WTC11 (cell line): ENCODE measurements at regions not wholly inside any gene's neighbourhood (a gene's known extent, or its start where the extent isn't known, plus 50 kb on each side); places are given as distances from the start of the nearest gene placed in this dataset.

Experiments
- ATAC-seq: fragments of 200-7000 bp; cut with Tn5 transposase; 2 replicates; pipeline ENCODE4 v1.10.0; 2021; ENCODE audit warnings: mild to moderate bottlenecking, moderate library complexity
- CTCF ChIA-PET: fragments of 300-600 bp; sonication (Branson Sonifier 250); formaldehyde crosslinking; loops from one replicate; lab custom pipeline; 2021; ENCODE audit warnings: antibody characterized with exemption; lab: Charles Lee
- POLR2A ChIA-PET: fragments of 350-600 bp; sonication (Branson Sonifier 250); formaldehyde crosslinking; loops from one replicate; lab custom pipeline; 2021; ENCODE audit warnings: antibody characterized with exemption; lab: Charles Lee
- DNase-seq: peaks from one replicate; pipeline ENCODE4 v3.0.0; 2021; ENCODE audit warnings: low spot score
- H3K27ac Mint-ChIP-seq: 2 replicates; pipeline ENCODE4 v1.8.0; 2021; ENCODE audit warnings: mixed read lengths
- H3K27me3 Mint-ChIP-seq: 2 replicates; pipeline ENCODE4 v1.8.0; 2021; ENCODE audit warnings: low read depth, mild to moderate bottlenecking, moderate library complexity, mixed read lengths
- H3K36me3 Mint-ChIP-seq: 2 replicates; pipeline ENCODE4 v1.8.0; 2021; ENCODE audit warnings: mixed read lengths
- H3K4me1 Mint-ChIP-seq: 2 replicates; pipeline ENCODE4 v1.8.0; 2022; ENCODE audit warnings: mixed read lengths
- H3K4me3 Mint-ChIP-seq: 2 replicates; pipeline ENCODE4 v1.8.0; 2021; ENCODE audit warnings: mild to moderate bottlenecking, moderate library complexity, mixed read lengths
- H3K9me3 Mint-ChIP-seq: 2 replicates; pipeline ENCODE4 v1.8.0; 2021; ENCODE audit warnings: mixed read lengths
- ATF2 ChIP-seq: sonication (generic); formaldehyde crosslinking; IDR thresholded peaks from 2 replicates; pipeline ENCODE4 v1.8.1; 2022; ENCODE audit warnings: low read depth, missing genetic modification reagents, borderline replicate concordance
- ATF6 ChIP-seq: sonication (generic); formaldehyde crosslinking; IDR thresholded peaks from 2 replicates; pipeline ENCODE4 v1.8.1; 2023; ENCODE audit warnings: mild to moderate bottlenecking, missing genetic modification reagents
- CDX4 ChIP-seq: fragments of 250-450 bp; sonication (Bioruptor Pico); IDR thresholded peaks from 2 replicates; pipeline ENCODE4 v1.9.0; 2021; ENCODE audit warnings: moderate library complexity, mild to moderate bottlenecking, inconsistent platforms, borderline replicate concordance
- CREB1 ChIP-seq: sonication (generic); formaldehyde crosslinking; IDR thresholded peaks from 2 replicates; pipeline ENCODE4 v1.8.0; 2023; ENCODE audit warnings: mild to moderate bottlenecking, missing genetic modification reagents
- E2F5 ChIP-seq: sonication (generic); formaldehyde crosslinking; IDR thresholded peaks from 2 replicates; pipeline ENCODE4 v1.8.1; 2022; ENCODE audit warnings: mild to moderate bottlenecking, moderate library complexity, missing genetic modification reagents
- ELF4 ChIP-seq: sonication (generic); formaldehyde crosslinking; IDR thresholded peaks from 2 replicates; pipeline ENCODE4 v1.8.1; 2022; ENCODE audit warnings: low read depth, mild to moderate bottlenecking, moderate library complexity, missing genetic modification reagents
- ESRRA ChIP-seq: sonication (generic); formaldehyde crosslinking; IDR thresholded peaks from 2 replicates; pipeline ENCODE4 v1.8.1; 2022; ENCODE audit warnings: mild to moderate bottlenecking, missing genetic modification reagents, borderline replicate concordance
- ETV6 ChIP-seq: sonication (generic); formaldehyde crosslinking; IDR thresholded peaks from 2 replicates; pipeline ENCODE4 v1.8.1; 2022; ENCODE audit warnings: mild to moderate bottlenecking, missing genetic modification reagents
- FOXJ3 ChIP-seq: sonication (generic); formaldehyde crosslinking; IDR thresholded peaks from 2 replicates; pipeline ENCODE4 v1.9.0; 2021; ENCODE audit warnings: missing genetic modification reagents, mild to moderate bottlenecking, borderline replicate concordance
- FOXK1 ChIP-seq: sonication (generic); formaldehyde crosslinking; IDR thresholded peaks from 2 replicates; pipeline ENCODE4 v1.8.0; 2022; ENCODE audit warnings: mild to moderate bottlenecking, moderate library complexity, missing genetic modification reagents
- HMGA2 ChIP-seq: fragments of 250-450 bp; sonication (Bioruptor Pico); IDR thresholded peaks from 2 replicates; pipeline ENCODE4 v1.4.0; 2021; ENCODE audit warnings: mild to moderate bottlenecking, moderate library complexity
- IRF1 ChIP-seq: sonication (generic); formaldehyde crosslinking; IDR thresholded peaks from 2 replicates; pipeline ENCODE4 v1.8.0; 2023; ENCODE audit warnings: missing genetic modification reagents
- IRF2 ChIP-seq: sonication (generic); formaldehyde crosslinking; IDR thresholded peaks from 2 replicates; pipeline ENCODE4 v1.8.0; 2022; ENCODE audit warnings: low read depth, missing genetic modification reagents, borderline replicate concordance
- RELA ChIP-seq: sonication (generic); formaldehyde crosslinking; IDR thresholded peaks from 2 replicates; pipeline ENCODE4 v1.8.1; 2022; ENCODE audit warnings: missing genetic modification reagents, mild to moderate bottlenecking, borderline replicate concordance
- SMAD3 ChIP-seq: sonication (generic); formaldehyde crosslinking; IDR thresholded peaks from 2 replicates; pipeline ENCODE4 v1.8.0; 2022; ENCODE audit warnings: missing genetic modification reagents, mild to moderate bottlenecking, borderline replicate concordance
- SMAD4 ChIP-seq: sonication (generic); formaldehyde crosslinking; IDR thresholded peaks from 2 replicates; pipeline ENCODE4 v1.8.0; 2022; ENCODE audit warnings: mild to moderate bottlenecking, missing genetic modification reagents
- USF2 ChIP-seq: sonication (generic); formaldehyde crosslinking; IDR thresholded peaks from 2 replicates; pipeline ENCODE4 v1.8.1; 2023; ENCODE audit warnings: mild to moderate bottlenecking, missing genetic modification reagents, moderate library complexity
- ZNF121 ChIP-seq: sonication (generic); formaldehyde crosslinking; IDR thresholded peaks from 2 replicates; pipeline ENCODE4 v1.8.0; 2023; ENCODE audit warnings: missing genetic modification reagents
- ZNF317 ChIP-seq: sonication (generic); formaldehyde crosslinking; IDR thresholded peaks from 2 replicates; pipeline ENCODE4 v1.8.1; 2023; ENCODE audit warnings: low read depth, mild to moderate bottlenecking, moderate library complexity, missing genetic modification reagents, borderline replicate concordance
- ZNF416 ChIP-seq: fragments of 250-450 bp; sonication (Bioruptor Pico); IDR thresholded peaks from 2 replicates; pipeline ENCODE4 v1.9.0; 2021; ENCODE audit warnings: mild to moderate bottlenecking, inconsistent platforms
- ZNF532 ChIP-seq: fragments of 250-450 bp; sonication (Bioruptor Pico); IDR thresholded peaks from 2 replicates; pipeline ENCODE4 v1.9.0; 2021; ENCODE audit warnings: mild to moderate bottlenecking, borderline replicate concordance
- ZNF671 ChIP-seq: fragments of 250-450 bp; sonication (Bioruptor Pico); IDR thresholded peaks from 2 replicates; pipeline ENCODE4 v1.8.0; 2021; ENCODE audit warnings: mild to moderate bottlenecking
- ZSCAN18 ChIP-seq: fragments of 250-450 bp; sonication (Bioruptor Pico); IDR thresholded peaks from 2 replicates; pipeline ENCODE4 v2.1.2; 2022; ENCODE audit warnings: mild to moderate bottlenecking, moderate library complexity

GRCh38 chr6:78583079-78583478 lies 284.3 kb upstream of the IRAK1BP1 start (continued):
- TF ChIP-seq ZNF121 (no peak), ZNF671 (no peak), ETV6 (no peak), E2F5 (CRISPR knock-in tag) (no peak), HMGA2 (CRISPR knock-in tag) (no peak), ELF4 (CRISPR knock-in tag) (no peak), IRF2 (CRISPR knock-in tag) (no peak)
- TF ChIP-seq, all 79 proteins: peak for 0

- no peak overlapping the region for H3K4me3 Mint-ChIP-seq
- ChIA-PET POLR2A (no interaction called here), CTCF (no interaction called here)
- peaks cover 9% of the 10 kb centered on the region for H3K9me3 Mint-ChIP-seq
- H3K27ac Mint-ChIP-seq = no peak overlapping the region
- no peaks in the 10 kb centered on the region for H3K27me3 Mint-ChIP-seq
- no peaks in the 10 kb centered on the region for H3K4me1 Mint-ChIP-seq
- DNase-seq = no peak
- no peak for ATAC-seq
- TF ChIP-seq CDX4 (no peak), E2F5 (CRISPR knock-in tag) (no peak), SMAD3 (no peak), ZNF532 (CRISPR knock-in tag) (no peak), RELA (no peak), ZNF317 (no peak), ESRRA (CRISPR knock-in tag) (no peak), ATF2 (CRISPR knock-in tag) (no peak), ATF6 (CRISPR knock-in tag) (no peak), USF2 (CRISPR knock-in tag) (no peak), IRF1 (CRISPR knock-in tag) (no peak), ZNF416 (no peak), ZSCAN18 (CRISPR knock-in tag) (no peak), SMAD4 (CRISPR knock-in tag) (no peak), CREB1 (CRISPR knock-in tag) (no peak), FOXK1 (CRISPR knock-in tag) (no peak), FOXJ3 (CRISPR knock-in tag) (no peak)
- H3K36me3 Mint-ChIP-seq = peaks cover 4% of the 10 kb centered on the region; the same call in 1 of the 2 replicates
These were observed 277.9 kb upstream of the IRAK1BP1 start for GRCh38 chr6:78589436-78589835.
